CD1c-positive myeloid dendritic cell (primary cell): ENCODE measurements at regions not wholly inside any gene's neighbourhood (a gene's known extent, or its start where the extent isn't known, plus 50 kb on each side); places are given as distances from the start of the nearest gene placed in this dataset.

ENCODE experiments used
- DNase-seq: peaks from one replicate; pipeline ENCODE4 v3.0.0-alpha.2; 2016; ENCODE audit errors: extremely low spot score

- no peak for DNase-seq
Measured at GRCh38 chr2:22729466-22729865, 655.5 kb upstream of the KLHL29 start.

GRCh38 chr2:22734373-22735045 lies 650.5 kb upstream of the KLHL29 start:
- no peak for DNase-seq

- no peak for DNase-seq
Measured at GRCh38 chr2:22737144-22737543, 647.8 kb upstream of the KLHL29 start.

GRCh38 chr2:22741216-22741615 lies 643.8 kb upstream of the KLHL29 start:
- DNase-seq, result no peak

GRCh38 chr2:22748909-22749308 lies 636.1 kb upstream of the KLHL29 start:
- DNase-seq, result no peak

- DNase-seq, result no peak
Measured at GRCh38 chr2:22753476-22753875, 631.5 kb upstream of the KLHL29 start.

- no peak for DNase-seq
Measured at GRCh38 chr2:22756276-22757043, 628.5 kb upstream of the KLHL29 start.

- no peak for DNase-seq
Measured at GRCh38 chr2:22769497-22769896, 615.5 kb upstream of the KLHL29 start.

GRCh38 chr2:22784566-22784965 lies 600.4 kb upstream of the KLHL29 start:
- DNase-seq, result no peak

- no peak for DNase-seq
Measured at GRCh38 chr2:22786817-22787216, 598.2 kb upstream of the KLHL29 start.

GRCh38 chr2:22787745-22788144 lies 597.2 kb upstream of the KLHL29 start:
- no peak for DNase-seq

- DNase-seq, result no peak
Measured at GRCh38 chr2:22788749-22789327, 596.1 kb upstream of the KLHL29 start.

- DNase-seq, result no peak
Measured at GRCh38 chr2:22795287-22795866, 589.6 kb upstream of the KLHL29 start.

GRCh38 chr2:22798386-22798785 lies 586.6 kb upstream of the KLHL29 start:
- no peak for DNase-seq

- no peak for DNase-seq
Measured at GRCh38 chr2:22800412-22800811, 584.6 kb upstream of the KLHL29 start.

GRCh38 chr2:22801071-22801470 lies 583.9 kb upstream of the KLHL29 start:
- DNase-seq, result no peak

GRCh38 chr2:22801970-22802369 lies 583.0 kb upstream of the KLHL29 start:
- DNase-seq, result no peak

GRCh38 chr2:22807872-22808271 lies 577.1 kb upstream of the KLHL29 start:
- no peak for DNase-seq

- no peak for DNase-seq
Measured at GRCh38 chr2:22810602-22811001, 574.4 kb upstream of the KLHL29 start.

- no peak for DNase-seq
Measured at GRCh38 chr2:22812065-22812680, 572.8 kb upstream of the KLHL29 start.

GRCh38 chr2:22817197-22817596 lies 567.8 kb upstream of the KLHL29 start:
- no peak for DNase-seq

GRCh38 chr2:22821458-22821857 lies 563.5 kb upstream of the KLHL29 start:
- DNase-seq, result no peak
